GM13976 (cell line): ENCODE measurements at regions not wholly inside any gene's neighbourhood (a gene's known extent, or its start where the extent isn't known, plus 50 kb on each side); places are given as distances from the start of the nearest gene placed in this dataset.

Source experiments
- DNase-seq: peaks from one replicate; pipeline ENCODE4 v3.0.0; 2012; ENCODE audit warnings: low spot score
- CTCF ChIP-seq: IDR thresholded peaks from 2 replicates; pipeline ENCODE4 v1.5.1; 2012; ENCODE audit warnings: borderline replicate concordance, mild to moderate bottlenecking; ENCODE audit not compliant: insufficient read depth; ENCODE audit errors: extremely low read depth, missing control alignments, control extremely low read depth
- in situ Hi-C: fragments of 300-500 bp; cut with MboI; formaldehyde crosslinking; loops from one replicate; pipeline ENCODE4 v1.12.0; 2022; ENCODE audit warnings: low sequenced_read_pairs, mixed read lengths, inconsistent platforms; ENCODE audit not compliant: unreplicated experiment

DNA sequence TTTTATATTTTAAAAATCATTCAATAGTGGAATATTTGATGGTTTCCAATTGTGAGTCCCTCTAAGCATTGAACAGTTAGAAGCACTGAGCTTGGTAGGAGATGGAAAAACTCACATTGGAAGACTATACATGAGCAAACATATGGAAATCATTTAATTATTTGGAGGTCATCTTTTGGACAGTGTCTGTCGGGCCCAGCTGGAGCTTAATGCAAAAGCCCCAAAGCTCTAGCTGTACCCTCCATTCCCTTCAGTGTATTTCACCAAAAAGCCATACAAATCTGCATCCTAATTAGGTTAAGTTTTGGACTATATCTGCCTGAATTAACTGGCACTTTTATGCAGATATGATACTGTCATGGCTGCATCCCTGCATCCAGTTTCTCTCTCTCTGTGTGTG lies 365.7 kb downstream of the FLRT2 start:
- TF ChIP-seq CTCF, result no peak
- in situ Hi-C loops, result no loop called here
- no peak for DNase-seq

GRCh38 chr14:85892251-85892650 lies 362.3 kb downstream of the FLRT2 start:
- in situ Hi-C loops, result no loop called here
- TF ChIP-seq CTCF, result no peak
- no peak for DNase-seq

- TF ChIP-seq CTCF, result no peak
- in situ Hi-C loops, result no loop called here
- DNase-seq, result no peak
These were observed 354.0 kb downstream of the FLRT2 start for GRCh38 chr14:85883966-85884365.

DNA sequence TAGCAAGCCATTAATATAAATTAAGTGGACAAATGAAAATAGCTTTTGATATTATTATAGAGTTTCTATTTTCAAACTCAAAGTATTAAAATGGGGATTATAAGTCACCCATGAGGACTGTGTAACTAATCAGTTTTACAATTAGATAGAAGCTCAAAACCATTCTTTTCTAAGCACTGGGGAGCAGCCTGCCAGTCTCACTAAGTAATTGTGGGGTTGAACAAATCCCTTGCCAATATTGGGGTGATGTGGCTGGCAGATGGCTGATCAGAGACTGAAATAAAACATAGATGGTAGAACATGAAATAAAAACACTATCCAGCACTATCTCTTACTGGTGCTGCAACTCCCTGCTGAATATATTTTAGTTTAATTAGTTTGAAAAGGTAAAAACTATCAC lies 353.2 kb downstream of the FLRT2 start:
- in situ Hi-C loops, result no loop called here
- no peak for TF ChIP-seq CTCF
- DNase-seq, result no peak

DNA sequence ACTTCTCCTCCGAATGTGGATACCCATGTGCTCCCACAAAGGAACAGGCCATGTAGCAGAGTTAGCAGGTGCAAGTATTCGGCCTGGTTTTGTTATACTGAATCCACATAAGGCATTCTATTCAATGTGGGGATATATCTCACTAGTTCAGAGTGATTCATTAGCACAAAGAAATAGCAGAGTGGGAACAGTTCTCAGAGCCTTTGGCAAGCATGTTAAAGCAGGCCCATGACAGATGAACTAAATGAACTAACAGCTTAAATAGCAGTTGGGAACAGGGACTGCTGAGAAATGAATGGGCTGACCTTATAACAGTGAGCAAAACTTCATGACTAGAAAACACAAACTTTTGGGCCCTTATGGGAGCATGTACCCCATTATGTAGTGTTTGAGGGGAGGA lies 352.0 kb downstream of the FLRT2 start:
- DNase-seq, result no peak
- in situ Hi-C loops, result no loop called here

DNA sequence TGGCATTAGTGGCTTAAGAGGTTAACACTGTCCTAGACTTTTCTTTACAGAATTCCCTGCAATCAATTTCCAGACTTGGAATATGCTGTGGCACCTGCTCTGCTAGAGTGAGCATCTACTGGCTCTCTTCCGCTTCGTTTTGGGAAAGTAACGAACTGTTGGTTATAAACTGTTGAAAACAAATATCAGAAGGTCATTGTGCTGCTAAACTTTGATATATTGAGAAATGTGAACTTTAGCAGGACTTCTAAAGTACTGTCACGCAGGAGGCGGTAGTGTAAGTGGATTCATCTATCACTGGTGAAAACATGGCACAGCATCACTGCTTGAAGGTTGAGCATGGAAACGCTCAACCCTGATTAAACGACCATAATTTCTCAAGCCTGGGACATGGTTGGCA lies 348.9 kb downstream of the FLRT2 start:
- TF ChIP-seq CTCF, result no peak
- in situ Hi-C loops, result no loop called here
- DNase-seq, result no peak

More for the DNA sequence above, 352.0 kb downstream of the FLRT2 start:
- TF ChIP-seq CTCF, result no peak

DNA sequence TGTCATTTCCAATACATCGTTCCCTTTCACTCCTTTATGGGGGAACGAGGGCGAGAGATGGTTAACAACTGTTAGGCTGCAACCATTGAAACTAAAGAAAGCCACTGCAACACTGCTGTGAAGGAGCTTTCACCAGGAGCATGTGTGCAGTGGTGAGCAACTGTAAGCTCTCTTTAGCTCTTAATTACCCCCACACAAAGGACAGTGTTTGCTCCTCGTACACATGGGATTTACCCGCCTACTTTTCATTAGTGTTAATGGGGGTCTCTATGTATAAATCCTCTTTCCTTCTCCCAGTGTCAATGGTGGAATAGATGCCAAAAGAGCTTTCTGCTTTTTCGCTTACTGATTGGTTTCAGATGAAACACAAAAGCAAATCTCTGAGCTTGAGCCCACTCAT lies 343.1 kb downstream of the FLRT2 start:
- no peak for DNase-seq

More for the DNA sequence above, 343.1 kb downstream of the FLRT2 start:
- in situ Hi-C loops, result no loop called here
- no peak for TF ChIP-seq CTCF
